ENCODE measurements at regions not wholly inside any gene's neighbourhood (a gene's known extent, or its start where the extent isn't known, plus 50 kb on each side); places are given as distances from the start of the nearest gene placed in this dataset.
A peak's percentile ranks its signal among the peaks of the same experiment; 100 is the strongest.

- H3K4me3 ChIP-seq (ENCODE audit: low read depth, low read length) = no peak overlapping the region
- DNase-seq (ENCODE audit: low read depth) = no peak
- no peak for TF ChIP-seq MYC (IDR thresholded peaks at IDR 0.05; ENCODE audit: low read depth, low read length)
- TF ChIP-seq POLR2A (IDR thresholded peaks at IDR 0.05; ENCODE audit: extremely low read depth, insufficient read length) = no peak
- TF ChIP-seq CTCF (IDR thresholded peaks at IDR 0.05; ENCODE audit: low read depth, low read length) = no peak
- no peak for TF ChIP-seq MAX (IDR thresholded peaks at IDR 0.05; ENCODE audit: low read depth, low read length)
Measured at GRCh38 chr18:11320986-11321385, 171.6 kb upstream of the PIEZO2 start.

- no peak for DNase-seq (ENCODE audit: low read depth)
- no peak for TF ChIP-seq CTCF (IDR thresholded peaks at IDR 0.05; ENCODE audit: low read depth, low read length)
- TF ChIP-seq POLR2A (IDR thresholded peaks at IDR 0.05; ENCODE audit: extremely low read depth, insufficient read length) = no peak
- no peak for TF ChIP-seq MYC (IDR thresholded peaks at IDR 0.05; ENCODE audit: low read depth, low read length)
- no peak overlapping the region for H3K4me3 ChIP-seq (ENCODE audit: low read depth, low read length)
Measured at GRCh38 chr18:11316546-11316945, 167.2 kb upstream of the PIEZO2 start.

GRCh38 chr18:11310476-11311086 lies 161.2 kb upstream of the PIEZO2 start:
- TF ChIP-seq MYC (IDR thresholded peaks at IDR 0.05; ENCODE audit: low read depth, low read length) (no peak), CTCF (IDR thresholded peaks at IDR 0.05; ENCODE audit: low read depth, low read length) (peak; percentile 78)
- peak; percentile 53 for DNase-seq (ENCODE audit: low read depth)

GRCh38 chr18:11309172-11309571 lies 159.8 kb upstream of the PIEZO2 start:
- H3K4me3 ChIP-seq (ENCODE audit: low read depth, low read length) = no peak overlapping the region
- no peak for TF ChIP-seq POLR2A (IDR thresholded peaks at IDR 0.05; ENCODE audit: extremely low read depth, insufficient read length)
- no peak for TF ChIP-seq MYC (IDR thresholded peaks at IDR 0.05; ENCODE audit: low read depth, low read length)
- no peak for TF ChIP-seq CTCF (IDR thresholded peaks at IDR 0.05; ENCODE audit: low read depth, low read length)
- TF ChIP-seq MAX (IDR thresholded peaks at IDR 0.05; ENCODE audit: low read depth, low read length) = no peak
- peak; percentile 35 for DNase-seq (ENCODE audit: low read depth)

More at GRCh38 chr18:11310476-11311086, 161.2 kb upstream of the PIEZO2 start:
- H3K4me3 ChIP-seq (ENCODE audit: low read depth, low read length) = no peak overlapping the region

- TF ChIP-seq POLR2A (IDR thresholded peaks at IDR 0.05; ENCODE audit: extremely low read depth, insufficient read length) (no peak), MAX (IDR thresholded peaks at IDR 0.05; ENCODE audit: low read depth, low read length) (no peak), MYC (IDR thresholded peaks at IDR 0.05; ENCODE audit: low read depth, low read length) (no peak), CTCF (IDR thresholded peaks at IDR 0.05; ENCODE audit: low read depth, low read length) (no peak)
- H3K4me3 ChIP-seq (ENCODE audit: low read depth, low read length) = no peak overlapping the region
- DNase-seq (ENCODE audit: low read depth) = peak; percentile 69
Measured at GRCh38 chr18:11308499-11308898, 159.1 kb upstream of the PIEZO2 start.

- TF ChIP-seq POLR2A (IDR thresholded peaks at IDR 0.05; ENCODE audit: extremely low read depth, insufficient read length) (no peak), CTCF (IDR thresholded peaks at IDR 0.05; ENCODE audit: low read depth, low read length) (no peak), MYC (IDR thresholded peaks at IDR 0.05; ENCODE audit: low read depth, low read length) (no peak), MAX (IDR thresholded peaks at IDR 0.05; ENCODE audit: low read depth, low read length) (no peak)
- no peak for DNase-seq (ENCODE audit: low read depth)
- no peak overlapping the region for H3K4me3 ChIP-seq (ENCODE audit: low read depth, low read length)
Measured at GRCh38 chr18:11307716-11308115, 158.3 kb upstream of the PIEZO2 start.
